A673 (cell line): ENCODE measurements at regions not wholly inside any gene's neighbourhood (a gene's known extent, or its start where the extent isn't known, plus 50 kb on each side); places are given as distances from the start of the nearest gene placed in this dataset.

Source experiments
- BruUV-seq: library from RNA; stranded (reverse); fragments of 400-500 nt; replicated peaks from 2 replicates; lab custom pipeline; 2021; lab: Mats Ljungman, UMichigan
- CTCF ChIA-PET: fragments of 300-600 bp; sonication (Branson Sonifier 250); formaldehyde crosslinking; loops from one replicate; lab custom pipeline; 2022; ENCODE audit warnings: antibody characterized with exemption; lab: Charles Lee
- POLR2A ChIA-PET: fragments of 300-600 bp; sonication (Branson Sonifier 250); formaldehyde crosslinking; loops from one replicate; lab custom pipeline; 2022; ENCODE audit warnings: antibody characterized with exemption; ENCODE audit not compliant: low non-redundant PET; lab: Charles Lee
- DNase-seq: peaks from one replicate; pipeline ENCODE4 v3.0.0-alpha.2; 2015; ENCODE audit warnings: low spot score
- H3K27ac ChIP-seq: fragments of 200-600 bp; sonication (generic); 2 replicates; pipeline ENCODE4 v1.5.1; 2016; ENCODE audit warnings: mixed run types, low read depth, mild to moderate bottlenecking, mixed read lengths, antibody characterized with exemption, low read length; ENCODE audit not compliant: poor library complexity, severe bottlenecking
- H3K27me3 ChIP-seq: fragments of 200-600 bp; sonication (generic); replicated peaks from 2 replicates; pipeline ENCODE4 v1.6.1; 2017; ENCODE audit warnings: mixed run types, low read depth, mild to moderate bottlenecking, mixed read lengths, antibody characterized with exemption, low read length; ENCODE audit not compliant: insufficient read depth, poor library complexity
- H3K36me3 ChIP-seq: fragments of 200-600 bp; sonication (generic); 2 replicates; pipeline ENCODE4 v1.6.1; 2016; ENCODE audit warnings: mixed run types, mild to moderate bottlenecking, mixed read lengths, antibody characterized with exemption, low read length; ENCODE audit not compliant: insufficient read depth, poor library complexity, severe bottlenecking
- H3K4me1 ChIP-seq: fragments of 200-600 bp; sonication (generic); 2 replicates; pipeline ENCODE4 v1.6.1; 2017; ENCODE audit warnings: mixed run types, mild to moderate bottlenecking, mixed read lengths, antibody characterized with exemption, low read length; ENCODE audit not compliant: insufficient read depth, poor library complexity, severe bottlenecking
- H3K4me3 ChIP-seq: fragments of 200-600 bp; sonication (generic); 2 replicates; pipeline ENCODE4 v1.5.1; 2016; ENCODE audit warnings: low read depth, mixed run types, mild to moderate bottlenecking, mixed read lengths, low read length; ENCODE audit not compliant: poor library complexity, severe bottlenecking
- H3K9me3 ChIP-seq: fragments of 200-600 bp; sonication (generic); 2 replicates; pipeline ENCODE4 v1.6.1; 2016; ENCODE audit warnings: mixed run types, low read depth, mild to moderate bottlenecking, mixed read lengths, antibody characterized with exemption, low read length; ENCODE audit not compliant: poor library complexity, severe bottlenecking
- EZH2 ChIP-seq: fragments of 200-600 bp; sonication (generic); IDR thresholded peaks from 2 replicates; pipeline ENCODE4 v1.6.1; 2017; ENCODE audit warnings: borderline replicate concordance, low read depth, mild to moderate bottlenecking, mixed read lengths, antibody characterized with exemption, low read length; ENCODE audit not compliant: poor library complexity, severe bottlenecking
- intact Hi-C: fragments of 100-400 bp; cut with micrococcal nuclease; formaldehyde crosslinking; loops from one replicate; pipeline ENCODE4 v1.10.0; 2022; ENCODE audit not compliant: unreplicated experiment
- TF ChIP-seq, protein P1 (sequence below): fragments of 300-800, 200-600 bp; sonication (generic); conservative IDR thresholded peaks from 2 replicates; pipeline ENCODE4 v1.5.1; 2017; ENCODE audit warnings: low read depth, mild to moderate bottlenecking, antibody characterized with exemption, low read length, moderate library complexity, mixed read lengths

DNA sequence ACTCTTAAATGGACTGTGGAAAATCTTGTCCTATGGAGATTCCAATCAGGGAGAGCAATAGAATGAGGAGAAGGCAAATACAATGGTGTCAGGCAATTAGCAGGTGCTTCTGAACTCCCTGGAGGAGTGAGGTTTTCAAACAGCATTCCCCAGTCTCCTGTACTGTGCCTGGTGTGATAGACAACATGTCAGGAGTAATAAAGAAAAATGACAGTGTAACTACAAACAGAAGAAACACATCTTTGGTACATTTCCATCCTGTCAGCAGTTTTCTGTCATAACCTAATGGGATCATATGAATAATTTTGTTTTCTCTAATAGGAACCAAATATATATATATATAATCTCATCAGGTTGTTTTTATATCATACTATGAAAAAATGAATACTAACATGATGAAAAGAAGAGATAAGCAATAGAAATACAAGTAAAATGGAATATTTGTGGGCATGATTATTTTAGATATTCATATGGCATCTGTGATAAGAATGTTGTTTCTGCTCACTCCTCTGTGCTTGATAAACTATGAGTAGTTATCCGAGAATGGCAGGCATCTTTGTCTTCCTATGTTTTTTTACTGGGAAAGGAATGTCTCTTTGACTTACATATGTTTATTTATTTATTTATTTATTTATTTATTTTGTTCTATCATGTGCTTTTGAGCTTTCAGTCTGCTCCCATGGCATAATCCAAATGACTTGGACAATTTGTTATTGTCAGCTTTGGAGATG is 441.7 kb downstream of the TXNL1 start:
- intact Hi-C loops, result loop anchor here (10.0 kb wide), 1 partner anchor 62 kb away; no protein-coding TSS in a partner anchor
- no peaks in the 10 kb centered on the region for H3K4me1 ChIP-seq

DNA sequence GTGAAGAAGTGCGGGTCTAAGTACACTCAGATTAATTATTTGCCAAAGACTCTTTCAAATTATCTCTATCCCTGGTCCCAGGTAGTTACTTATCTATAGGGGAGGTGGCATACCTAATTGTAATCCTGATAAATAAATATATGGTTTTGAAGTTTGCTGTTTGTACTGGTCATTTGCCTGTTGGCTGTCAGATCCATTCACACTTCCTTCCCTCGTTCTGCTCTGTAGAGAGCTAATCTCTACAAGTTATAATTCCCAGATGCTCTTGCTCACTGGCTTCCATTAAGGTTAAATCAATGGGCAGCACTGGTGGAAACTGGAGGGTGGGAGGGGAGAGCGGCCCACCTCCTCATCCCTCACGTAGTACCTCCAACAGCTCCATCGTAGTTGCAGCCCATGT is 447.1 kb downstream of the TXNL1 start:
- no peaks in the 10 kb centered on the region for H3K9me3 ChIP-seq
- H3K27ac ChIP-seq, result no peak overlapping the region
- no peak for TF ChIP-seq EZH2
- intact Hi-C loops, result loop anchor here (10.0 kb wide), 1 partner anchor 57 kb away; no protein-coding TSS in a partner anchor
- no peaks in the 10 kb centered on the region for H3K36me3 ChIP-seq
- no TSS peak for BruUV-seq
- H3K4me3 ChIP-seq, result no peak overlapping the region
- no peak for DNase-seq
- POLR2A ChIA-PET, result no interaction called here
- H3K4me1 ChIP-seq, result no peaks in the 10 kb centered on the region
- no peaks in the 10 kb centered on the region for H3K27me3 ChIP-seq
- CTCF ChIA-PET, result interaction anchor here (0.6 kb wide), 1 partner anchor 976 kb away, joined by 4 read pairs; no protein-coding TSS in a partner anchor

More for the DNA sequence above, 441.7 kb downstream of the TXNL1 start:
- no peaks in the 10 kb centered on the region for H3K9me3 ChIP-seq
- H3K36me3 ChIP-seq, result no peaks in the 10 kb centered on the region
- BruUV-seq, result no TSS peak
- POLR2A ChIA-PET, result no interaction called here
- no peak overlapping the region for H3K4me3 ChIP-seq
- CTCF ChIA-PET, result no interaction called here
- TF ChIP-seq, protein P1, sequence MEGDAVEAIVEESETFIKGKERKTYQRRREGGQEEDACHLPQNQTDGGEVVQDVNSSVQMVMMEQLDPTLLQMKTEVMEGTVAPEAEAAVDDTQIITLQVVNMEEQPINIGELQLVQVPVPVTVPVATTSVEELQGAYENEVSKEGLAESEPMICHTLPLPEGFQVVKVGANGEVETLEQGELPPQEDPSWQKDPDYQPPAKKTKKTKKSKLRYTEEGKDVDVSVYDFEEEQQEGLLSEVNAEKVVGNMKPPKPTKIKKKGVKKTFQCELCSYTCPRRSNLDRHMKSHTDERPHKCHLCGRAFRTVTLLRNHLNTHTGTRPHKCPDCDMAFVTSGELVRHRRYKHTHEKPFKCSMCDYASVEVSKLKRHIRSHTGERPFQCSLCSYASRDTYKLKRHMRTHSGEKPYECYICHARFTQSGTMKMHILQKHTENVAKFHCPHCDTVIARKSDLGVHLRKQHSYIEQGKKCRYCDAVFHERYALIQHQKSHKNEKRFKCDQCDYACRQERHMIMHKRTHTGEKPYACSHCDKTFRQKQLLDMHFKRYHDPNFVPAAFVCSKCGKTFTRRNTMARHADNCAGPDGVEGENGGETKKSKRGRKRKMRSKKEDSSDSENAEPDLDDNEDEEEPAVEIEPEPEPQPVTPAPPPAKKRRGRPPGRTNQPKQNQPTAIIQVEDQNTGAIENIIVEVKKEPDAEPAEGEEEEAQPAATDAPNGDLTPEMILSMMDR, result no peak
- no peak for TF ChIP-seq EZH2
- no peaks in the 10 kb centered on the region for H3K27me3 ChIP-seq
- no peak overlapping the region for H3K27ac ChIP-seq
- no peak for DNase-seq

DNA sequence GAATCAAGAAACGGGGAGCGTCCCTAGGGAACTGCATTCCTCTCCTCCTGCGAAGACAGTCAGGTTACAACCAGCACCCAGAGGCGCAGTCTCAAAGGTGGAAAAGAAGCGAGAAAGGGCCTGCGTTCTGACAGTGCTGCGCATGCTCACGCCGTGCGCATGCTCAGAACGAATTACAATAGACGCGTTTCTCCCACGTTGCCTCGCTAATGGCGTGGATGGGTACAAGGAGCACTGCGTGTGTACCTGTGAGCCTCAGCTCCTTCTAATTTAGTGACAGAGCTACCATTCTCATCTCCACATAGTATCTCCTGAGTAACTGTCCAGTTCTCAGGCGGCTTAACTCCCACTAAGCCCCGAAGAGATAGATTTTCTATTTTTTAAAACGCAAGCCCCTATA is 448.8 kb downstream of the TXNL1 start:
- ChIA-PET POLR2A (no interaction called here), CTCF (no interaction called here)
- no peak overlapping the region for H3K27ac ChIP-seq
- H3K27me3 ChIP-seq, result no peaks in the 10 kb centered on the region
- H3K4me1 ChIP-seq, result no peaks in the 10 kb centered on the region
- no peak overlapping the region for H3K4me3 ChIP-seq
- no peaks in the 10 kb centered on the region for H3K9me3 ChIP-seq
- BruUV-seq, result no TSS peak
- TF ChIP-seq, protein P1, result no peak
- no peak for TF ChIP-seq EZH2
- DNase-seq, result no peak
- intact Hi-C loops, result loop anchor here (10.0 kb wide), 1 partner anchor 55 kb away; no protein-coding TSS in a partner anchor
- no peaks in the 10 kb centered on the region for H3K36me3 ChIP-seq
